K562 (cell line): ENCODE measurements at regions not wholly inside any gene's neighbourhood (a gene's known extent, or its start where the extent isn't known, plus 50 kb on each side); places are given as distances from the start of the nearest gene placed in this dataset.

Experiments
- CTCF ChIP-seq, 3 experiments: IDR thresholded peaks in 2 of 3; conservative IDR thresholded peaks in 1 of 3; 2 replicates each; pipeline ENCODE4 v1.5.1; 2011 to 2012; ENCODE audit warnings: low read length in 3 of 3, mild to moderate bottlenecking in 3 of 3, control low read depth in 2 of 3, improper control_type of control experiment in 1 of 3, inconsistent platforms in 1 of 3, low read depth in 1 of 3, mixed read lengths in 1 of 3, moderate library complexity in 1 of 3; ENCODE audit not compliant: insufficient read depth in 2 of 3
- HDAC2 ChIP-seq: fragments of 450-650 bp; IDR thresholded peaks from 2 replicates; pipeline ENCODE4 v1.6.1; 2016; ENCODE audit warnings: mild to moderate bottlenecking
- HDAC6 ChIP-seq: IDR thresholded peaks from 2 replicates; pipeline ENCODE4 v1.6.1; 2012; ENCODE audit warnings: low read depth, mild to moderate bottlenecking, control low read depth, inconsistent platforms, low read length, moderate library complexity
- NFYB ChIP-seq: IDR thresholded peaks from 2 replicates; pipeline ENCODE4 v1.6.1; 2011; ENCODE audit warnings: mild to moderate bottlenecking, moderate library complexity; ENCODE audit not compliant: insufficient read length; ENCODE audit errors: extremely low read depth
- RBM22 ChIP-seq: fragments of 200-400 bp; formaldehyde crosslinking; IDR thresholded peaks from 2 replicates; pipeline ENCODE4 v1.6.1; 2018; ENCODE audit warnings: low read length, low read depth; ENCODE audit not compliant: poor library complexity, severe bottlenecking
- REST ChIP-seq, 2 experiments: fragments of 450-650 bp; formaldehyde crosslinking in 1 of 2; IDR thresholded peaks; 2 replicates each; pipeline versions ENCODE4 v1.4.0 to v1.6.1; 2014 to 2020; ENCODE audit warnings: mild to moderate bottlenecking in 2 of 2, borderline replicate concordance in 1 of 2, low read depth in 1 of 2
- TEAD4 ChIP-seq, 2 experiments: sonication (generic) in 1 of 2; formaldehyde crosslinking in 1 of 2; IDR thresholded peaks; 2 replicates each; pipeline versions ENCODE4 v1.6.1 to v1.8.0; 2012 to 2022; ENCODE audit warnings: borderline replicate concordance in 1 of 2, inconsistent platforms in 1 of 2, low read length in 1 of 2, mild to moderate bottlenecking in 1 of 2, missing genetic modification reagents in 1 of 2
- YY1 ChIP-seq, 3 experiments: IDR thresholded peaks; 2 replicates each; pipeline ENCODE4 v1.6.1; 2011; ENCODE audit warnings: low read length in 2 of 3, mild to moderate bottlenecking in 2 of 3, moderate library complexity in 2 of 3, borderline replicate concordance in 1 of 3, control low read depth in 1 of 3, low read depth in 1 of 3; ENCODE audit not compliant: insufficient read depth in 3 of 3, insufficient replicate concordance in 2 of 3, control insufficient read depth in 1 of 3, insufficient read length in 1 of 3; ENCODE audit errors: extremely low read depth in 1 of 3
- ZBTB33 ChIP-seq: sonication (generic); formaldehyde crosslinking; IDR thresholded peaks from 2 replicates; pipeline ENCODE4 v1.8.1; 2023; ENCODE audit warnings: mild to moderate bottlenecking, missing genetic modification reagents

- TF ChIP-seq REST (IDR thresholded peaks at IDR 0.05; ENCODE audit: borderline replicate concordance) (no peak), REST (CRISPR knock-in tag; IDR thresholded peaks at IDR 0.05; ENCODE audit: low read depth) (no peak), HDAC2 (no peak), ZBTB33 (CRISPR knock-in tag) (no peak), YY1 (IDR thresholded peaks at IDR 0.05; ENCODE audit: borderline replicate concordance in 1 of 3, control insufficient read depth in 1 of 3, extremely low read depth in 1 of 3, insufficient read depth in 3 of 3, insufficient read length in 1 of 3, insufficient replicate concordance in 2 of 3, low read depth in 1 of 3, low read length in 2 of 3) (no peak), CTCF (IDR thresholded peaks at IDR 0.05 in 2 of 3, conservative IDR thresholded peaks at IDR 0.05 in 1 of 3; ENCODE audit: insufficient read depth in 2 of 3, low read depth in 1 of 3, low read length in 3 of 3) (no peak), TEAD4 (IDR thresholded peaks at IDR 0.05; ENCODE audit: low read length) (no peak), TEAD4 (CRISPR knock-in tag; IDR thresholded peaks at IDR 0.05; ENCODE audit: borderline replicate concordance) (no peak), NFYB (no peak), HDAC6 (no peak), RBM22 (no peak)
Observed at GRCh38 chr12:38142974-38143373, 173.6 kb upstream of the ALG10B start.
